OCI-LY7 (cell line): ENCODE measurements at regions not wholly inside any gene's neighbourhood (a gene's known extent, or its start where the extent isn't known, plus 50 kb on each side); places are given as distances from the start of the nearest gene placed in this dataset.

Source experiments
- BruUV-seq: library from RNA; stranded (reverse); fragments of 400-500 nt; replicated peaks from 2 replicates; lab custom pipeline; 2021; lab: Mats Ljungman, UMichigan
- CTCF ChIA-PET: fragments of 300-600 bp; sonication (Branson Sonifier 250); formaldehyde crosslinking; loops from one replicate; lab custom pipeline; 2022; ENCODE audit warnings: antibody characterized with exemption; ENCODE audit not compliant: unreplicated experiment; lab: Charles Lee
- POLR2A ChIA-PET: fragments of 300-600 bp; sonication (Branson Sonifier 250); formaldehyde crosslinking; loops from one replicate; lab custom pipeline; 2022; ENCODE audit warnings: antibody characterized with exemption; lab: Charles Lee
- DNase-seq: peaks from one replicate; pipeline ENCODE4 v3.0.0-alpha.2; 2015; ENCODE audit warnings: low spot score
- H2AFZ ChIP-seq: fragments of 200-600 bp; sonication (generic), shearing (Covaris generic); 2 replicates; pipeline ENCODE4 v1.6.1; 2014; ENCODE audit warnings: mild to moderate bottlenecking, antibody characterized with exemption, low read length, moderate library complexity
- H3K27ac ChIP-seq: fragments of 200-600 bp; sonication (generic); 2 replicates; pipeline ENCODE4 v1.5.1; 2014; ENCODE audit warnings: mixed run types, low read depth, mild to moderate bottlenecking, moderate library complexity, low read length, inconsistent platforms; ENCODE audit not compliant: poor library complexity, severe bottlenecking
- H3K36me3 ChIP-seq: fragments of 200-600 bp; sonication (generic); 2 replicates; pipeline ENCODE4 v1.6.1; 2014; ENCODE audit warnings: mild to moderate bottlenecking, antibody characterized with exemption, low read length, moderate library complexity, mixed read lengths; ENCODE audit not compliant: insufficient read depth
- H3K4me1 ChIP-seq: fragments of 200-600 bp; sonication (generic); 2 replicates; pipeline ENCODE4 v1.5.1; 2014; ENCODE audit warnings: mild to moderate bottlenecking, low read length; ENCODE audit not compliant: insufficient read depth, poor library complexity, severe bottlenecking
- H3K4me2 ChIP-seq: fragments of 200-600 bp; sonication (generic); 2 replicates; pipeline ENCODE4 v1.6.1; 2014; ENCODE audit warnings: mild to moderate bottlenecking, low read length
- H3K4me3 ChIP-seq: fragments of 200-600 bp; sonication (generic); 2 replicates; pipeline ENCODE4 v1.5.1; 2014; ENCODE audit warnings: mild to moderate bottlenecking, low read depth, low read length; ENCODE audit not compliant: poor library complexity, severe bottlenecking
- H3K79me2 ChIP-seq: fragments of 200-600 bp; sonication (generic); 2 replicates; pipeline ENCODE4 v1.6.1; 2016; ENCODE audit warnings: low read depth, mild to moderate bottlenecking, low read length, moderate library complexity, mixed read lengths; ENCODE audit not compliant: insufficient read depth
- H3K9me2 ChIP-seq: fragments of 200-600 bp; sonication (generic); 2 replicates; pipeline ENCODE4 v1.6.1; 2016; ENCODE audit warnings: mild to moderate bottlenecking, low read length, mixed read lengths; ENCODE audit not compliant: insufficient read depth
- H3K9me3 ChIP-seq: fragments of 200-600 bp; sonication (generic); 2 replicates; pipeline ENCODE4 v1.6.1; 2014; ENCODE audit warnings: mild to moderate bottlenecking, mixed run types, low read length, mixed read lengths
- H4K20me1 ChIP-seq: fragments of 200-600 bp; sonication (generic); 2 replicates; pipeline ENCODE4 v1.6.1; 2014; ENCODE audit warnings: mild to moderate bottlenecking, antibody characterized with exemption, low read length, moderate library complexity, mixed read lengths; ENCODE audit not compliant: insufficient read depth
- CTCF ChIP-seq: fragments of 200-600 bp; sonication (generic); conservative IDR thresholded peaks from 2 replicates; pipeline ENCODE4 v1.5.1; 2014; ENCODE audit warnings: mild to moderate bottlenecking, antibody characterized with exemption, low read length, moderate library complexity, mixed read lengths
- EZH2phosphoT487 ChIP-seq: fragments of 200-600 bp; sonication (generic); IDR thresholded peaks from 2 replicates; pipeline ENCODE4 v1.6.1; 2018; ENCODE audit warnings: low read depth, borderline replicate concordance, mild to moderate bottlenecking, mixed run types, antibody characterized with exemption, low read length, moderate library complexity, mixed read lengths
- intact Hi-C: fragments of 100-400 bp; cut with micrococcal nuclease; formaldehyde crosslinking; loops from one replicate; pipeline ENCODE4 v1.10.0; 2022; ENCODE audit not compliant: unreplicated experiment

DNA sequence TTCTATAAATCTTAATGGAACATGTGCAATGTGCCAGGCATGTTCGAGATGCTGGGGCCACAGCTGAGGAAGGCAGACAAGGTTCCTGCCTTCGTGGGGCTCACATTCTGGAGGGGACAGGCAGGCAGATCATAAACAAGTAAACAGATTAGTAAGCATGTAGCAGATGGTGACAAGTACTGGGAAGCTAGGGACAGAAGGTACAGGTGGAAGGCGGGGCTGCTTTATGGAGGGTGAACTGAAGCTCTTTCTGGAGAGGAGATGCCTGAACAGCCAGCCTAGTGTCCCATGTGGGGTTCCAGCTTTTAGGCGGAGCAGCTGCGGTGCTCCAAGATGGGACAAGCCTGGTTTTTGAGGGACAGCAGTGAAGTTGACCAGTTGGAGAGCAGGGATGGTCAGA, 74.7 kb upstream of the SNRK start:
- no peak overlapping the region for H3K27ac ChIP-seq
- H2AFZ ChIP-seq, result no peak overlapping the region
- ChIA-PET CTCF (no interaction called here), POLR2A (no interaction called here)
- no peaks in the 10 kb centered on the region for H3K36me3 ChIP-seq
- no peak overlapping the region for H3K4me2 ChIP-seq
- TF ChIP-seq CTCF (no peak), EZH2phosphoT487 (no peak)
- no TSS peak for BruUV-seq
- H3K4me3 ChIP-seq, result no peak overlapping the region
- no peaks in the 10 kb centered on the region for H3K9me3 ChIP-seq
- H3K4me1 ChIP-seq, result no peaks in the 10 kb centered on the region
- intact Hi-C loops, result no loop called here
- no peaks in the 10 kb centered on the region for H3K79me2 ChIP-seq
- no peaks in the 10 kb centered on the region for H3K9me2 ChIP-seq
- H4K20me1 ChIP-seq, result no peaks in the 10 kb centered on the region
- DNase-seq, result no peak

DNA sequence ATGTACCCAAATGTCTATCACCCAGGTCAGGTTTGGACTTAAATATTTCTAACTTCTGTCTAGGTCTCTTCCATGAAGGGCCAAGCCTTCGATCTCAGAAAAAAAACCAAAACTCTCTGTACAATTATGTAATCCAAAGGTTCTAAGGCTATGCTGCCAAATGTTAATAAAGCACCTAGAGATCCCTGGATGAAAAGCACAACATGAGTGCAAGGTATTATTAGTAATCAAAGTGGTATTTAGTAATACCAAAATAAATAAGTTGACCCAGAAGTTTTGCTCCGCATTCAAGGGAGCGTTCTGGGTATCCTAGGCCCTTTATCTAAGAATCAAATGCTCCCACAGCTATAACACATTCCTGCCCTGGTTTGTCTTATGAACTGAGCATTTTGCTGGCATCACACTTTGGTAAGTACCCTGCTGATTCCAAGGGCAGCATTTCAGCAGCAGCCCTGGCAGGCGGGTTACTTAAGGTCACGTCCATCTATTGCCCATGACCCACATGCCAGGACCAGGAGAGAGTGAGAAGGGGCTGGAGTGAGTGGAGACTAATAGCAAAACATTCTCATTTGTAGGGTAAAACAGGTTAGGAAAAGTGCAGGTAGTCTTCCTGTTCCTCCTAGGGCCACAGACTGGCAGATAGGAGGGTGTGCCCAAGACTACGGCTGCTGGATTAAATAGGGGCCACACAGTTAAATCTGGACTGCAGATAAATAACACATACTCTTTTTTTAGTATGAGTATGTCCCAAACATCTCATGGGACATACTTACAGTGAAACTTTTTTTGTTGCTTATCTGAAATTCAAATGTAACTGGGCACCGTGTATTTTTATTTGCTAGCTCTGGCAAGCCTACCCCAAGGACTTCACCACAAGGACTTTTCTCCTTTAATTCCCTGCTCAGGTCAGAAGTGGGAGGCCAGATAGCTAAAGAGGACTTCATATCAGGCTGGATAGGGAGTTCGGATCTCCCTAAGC, 76.0 kb upstream of the SNRK start:
- H3K79me2 ChIP-seq, result no peaks in the 10 kb centered on the region
- no peak overlapping the region for H2AFZ ChIP-seq
- H3K9me2 ChIP-seq, result no peaks in the 10 kb centered on the region
- ChIA-PET CTCF (no interaction called here), POLR2A (interaction anchor here (1.0 kb wide), 1 partner anchor 75 kb away, joined by 3 read pairs; no protein-coding TSS in a partner anchor)
- TF ChIP-seq CTCF (no peak), EZH2phosphoT487 (no peak)
- no peaks in the 10 kb centered on the region for H3K9me3 ChIP-seq
- no peaks in the 10 kb centered on the region for H4K20me1 ChIP-seq
- no peak overlapping the region for H3K4me2 ChIP-seq
- H3K36me3 ChIP-seq, result no peaks in the 10 kb centered on the region
- no TSS peak for BruUV-seq
- DNase-seq, result no peak
- H3K4me3 ChIP-seq, result no peak overlapping the region
- intact Hi-C loops, result no loop called here
- no peak overlapping the region for H3K27ac ChIP-seq
- H3K4me1 ChIP-seq, result no peaks in the 10 kb centered on the region

DNA sequence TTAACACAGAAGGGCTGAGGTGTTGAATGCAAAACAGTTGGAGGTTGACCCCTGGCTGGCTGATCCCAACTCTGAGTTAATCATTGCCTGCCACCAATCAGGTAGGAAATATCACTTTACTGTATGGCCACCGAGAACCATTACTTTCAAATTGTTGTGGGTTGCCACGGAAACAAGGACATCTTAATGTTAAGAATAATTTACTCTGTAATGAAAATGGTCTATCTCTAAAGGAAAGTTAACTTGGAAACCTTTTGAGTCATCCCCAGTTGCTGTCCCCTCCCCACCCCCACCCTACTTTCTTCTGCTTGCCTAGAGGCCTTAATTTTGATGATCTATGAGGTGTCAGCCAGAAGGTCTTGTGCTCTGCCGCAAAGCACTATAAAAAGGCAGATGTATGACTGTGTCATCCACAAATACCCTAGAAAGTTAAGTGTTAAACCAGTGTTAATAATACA, 78.7 kb upstream of the SNRK start:
- no peaks in the 10 kb centered on the region for H3K4me1 ChIP-seq
- ChIA-PET POLR2A (no interaction called here), CTCF (no interaction called here)
- no TSS peak for BruUV-seq
- H3K4me2 ChIP-seq, result no peak overlapping the region
- H3K9me3 ChIP-seq, result no peaks in the 10 kb centered on the region
- no peak for DNase-seq
- intact Hi-C loops, result no loop called here
- H4K20me1 ChIP-seq, result no peaks in the 10 kb centered on the region
- no peaks in the 10 kb centered on the region for H3K9me2 ChIP-seq
- H3K27ac ChIP-seq, result no peak overlapping the region
- H2AFZ ChIP-seq, result no peak overlapping the region
- H3K36me3 ChIP-seq, result no peaks in the 10 kb centered on the region
- no peak overlapping the region for H3K4me3 ChIP-seq
- no peaks in the 10 kb centered on the region for H3K79me2 ChIP-seq
- no peak for TF ChIP-seq CTCF
- no peak for TF ChIP-seq EZH2phosphoT487
